ENCODE measurements at regions not wholly inside any gene's neighbourhood (a gene's known extent, or its start where the extent isn't known, plus 50 kb on each side); places are given as distances from the start of the nearest gene placed in this dataset.
"Not testable (repeated sequence)": the region's sequence is repeated elsewhere in the genome, so short reads cannot be mapped to it uniquely, and the experiment has no call there.

GRCh38 chr7:109476409-109476808 lies 906.7 kb downstream of the DNAJB9 start:
- no peak for ATAC-seq
- intact Hi-C loops (cut with DNase I) = no loop called here

GRCh38 chr7:109479388-109479787 lies 909.7 kb downstream of the DNAJB9 start:
- DNase-seq (ENCODE audit: missing footprints) = no peak
- no peak for ATAC-seq
- intact Hi-C loops (cut with DNase I) = no loop called here

More at GRCh38 chr7:109476409-109476808, 906.7 kb downstream of the DNAJB9 start:
- DNase-seq (ENCODE audit: missing footprints) = no peak

GRCh38 chr7:109490607-109491006 lies 920.9 kb downstream of the DNAJB9 start:
- ATAC-seq; intact Hi-C loops (cut with DNase I); DNase-seq (ENCODE audit: missing footprints): not testable (repeated sequence)

- intact Hi-C loops (cut with DNase I) = no loop called here
- DNase-seq (ENCODE audit: missing footprints) (no peak), ATAC-seq (no peak)
Observed at GRCh38 chr7:109497053-109497452, 927.4 kb downstream of the DNAJB9 start.

- intact Hi-C loops (cut with DNase I) = no loop called here
- no peak for ATAC-seq
- DNase-seq (ENCODE audit: missing footprints) = no peak
Observed at GRCh38 chr7:109498131-109498530, 928.5 kb downstream of the DNAJB9 start.

GRCh38 chr7:109503421-109503820 lies 933.7 kb downstream of the DNAJB9 start:
- ATAC-seq (peak; percentile 63), DNase-seq (ENCODE audit: missing footprints) (no peak)
- intact Hi-C loops (cut with DNase I) = no loop called here

- no peak for DNase-seq (ENCODE audit: missing footprints)
- no peak for ATAC-seq
- intact Hi-C loops (cut with DNase I) = no loop called here
Observed at GRCh38 chr7:109522585-109522984, 952.9 kb downstream of the DNAJB9 start.

- intact Hi-C loops (cut with DNase I) = no loop called here
- DNase-seq (ENCODE audit: missing footprints) = no peak
- no peak for ATAC-seq
Observed at GRCh38 chr7:109527833-109528232, 958.2 kb downstream of the DNAJB9 start.

GRCh38 chr7:109529712-109530111 lies 960.0 kb downstream of the DNAJB9 start:
- DNase-seq (ENCODE audit: missing footprints) (peak; percentile 30), ATAC-seq (no peak)
- intact Hi-C loops (cut with DNase I) = no loop called here

- intact Hi-C loops (cut with DNase I) = no loop called here
- ATAC-seq (no peak), DNase-seq (ENCODE audit: missing footprints) (no peak)
Observed at GRCh38 chr7:109532262-109532992, 962.8 kb downstream of the DNAJB9 start.

- DNase-seq (ENCODE audit: missing footprints) = no peak
- ATAC-seq = no peak
- intact Hi-C loops (cut with DNase I) = no loop called here
Observed at GRCh38 chr7:109545686-109546085, 976.0 kb downstream of the DNAJB9 start.

- ATAC-seq (no peak), DNase-seq (ENCODE audit: missing footprints) (no peak)
- intact Hi-C loops (cut with DNase I) = no loop called here
Observed at GRCh38 chr7:109549471-109550193, 980.0 kb downstream of the DNAJB9 start.

GRCh38 chr7:109552017-109552416 lies 982.3 kb downstream of the DNAJB9 start:
- ATAC-seq (no peak), DNase-seq (ENCODE audit: missing footprints) (no peak)
- intact Hi-C loops (cut with DNase I) = no loop called here

- DNase-seq (ENCODE audit: missing footprints) (no peak), ATAC-seq (no peak)
- intact Hi-C loops (cut with DNase I) = no loop called here
Observed at GRCh38 chr7:109577265-109577664, 1007.6 kb downstream of the DNAJB9 start.

- intact Hi-C loops (cut with DNase I) = no loop called here
- DNase-seq (ENCODE audit: missing footprints) (no peak), ATAC-seq (no peak)
Observed at GRCh38 chr7:109579901-109580300, 1010.2 kb downstream of the DNAJB9 start.

GRCh38 chr7:109582211-109582610 lies 1012.5 kb downstream of the DNAJB9 start:
- DNase-seq (ENCODE audit: missing footprints) = no peak
- ATAC-seq = no peak
- intact Hi-C loops (cut with DNase I) = no loop called here

- ATAC-seq; intact Hi-C loops (cut with DNase I); DNase-seq (ENCODE audit: missing footprints): not testable (repeated sequence)
Observed at GRCh38 chr7:109596948-109597347, 1027.3 kb downstream of the DNAJB9 start.

GRCh38 chr7:109611656-109612055 lies 1042.0 kb downstream of the DNAJB9 start:
- ATAC-seq (no peak), DNase-seq (ENCODE audit: missing footprints) (no peak)
- intact Hi-C loops (cut with DNase I) = no loop called here

- no peak for ATAC-seq
- intact Hi-C loops (cut with DNase I) = no loop called here
Observed at GRCh38 chr7:109616551-109617069, 1046.9 kb downstream of the DNAJB9 start.

GRCh38 chr7:109622320-109622719 lies 1052.6 kb downstream of the DNAJB9 start:
- ATAC-seq (no peak), DNase-seq (ENCODE audit: missing footprints) (no peak)
- intact Hi-C loops (cut with DNase I) = no loop called here

More at GRCh38 chr7:109616551-109617069, 1046.9 kb downstream of the DNAJB9 start:
- DNase-seq (ENCODE audit: missing footprints) = no peak
